CD4-positive, alpha-beta T cell (primary cell): ENCODE measurements at regions not wholly inside any gene's neighbourhood (a gene's known extent, or its start where the extent isn't known, plus 50 kb on each side); places are given as distances from the start of the nearest gene placed in this dataset.

Experiments used
- ATAC-seq: fragments of 200-7000 bp; cut with Tn5 transposase; one replicate; pipeline ENCODE4 v1.10.0; 2022; ENCODE audit warnings: mild to moderate bottlenecking; ENCODE audit not compliant: poor library complexity
- CTCF ChIA-PET: fragments of 350-600 bp; sonication (Branson Sonifier 250); formaldehyde crosslinking; loops from one replicate; lab custom pipeline; 2021; ENCODE audit warnings: antibody characterized with exemption, inconsistent platforms; lab: Charles Lee
- POLR2A ChIA-PET: fragments of 350-600 bp; sonication (Branson Sonifier 250); formaldehyde crosslinking; loops from one replicate; lab custom pipeline; 2021; ENCODE audit warnings: antibody characterized with exemption, inconsistent platforms; lab: Charles Lee
- DNase-seq, 14 experiments: peaks; one replicate each; pipeline ENCODE4 v3.0.0-alpha.2; 2013 to 2020; ENCODE audit warnings: mixed read lengths in 2 of 14
- H3K27ac ChIP-seq, 2 donors: one replicate each; pipeline versions ENCODE4 v1.5.1 to v1.7.0; 2013; ENCODE audit warnings: low read length in 2 of 2, low read depth in 1 of 2, mild to moderate bottlenecking in 1 of 2
- H3K27me3 ChIP-seq, 2 experiments: 1 replicate in 1 of 2; 2 replicates in 1 of 2; pipeline versions ENCODE4 v1.6.1 to v1.7.0; 2013; ENCODE audit warnings: low read length in 2 of 2, control low read depth in 1 of 2, mild to moderate bottlenecking in 1 of 2, moderate library complexity in 1 of 2; ENCODE audit not compliant: insufficient read depth in 2 of 2, control insufficient read depth in 1 of 2
- H3K36me3 ChIP-seq: one replicate; pipeline ENCODE4 v1.6.1; 2013; ENCODE audit warnings: low read length, control low read depth; ENCODE audit not compliant: insufficient read depth
- H3K4me1 ChIP-seq: one replicate; pipeline ENCODE4 v1.6.1; 2013; ENCODE audit warnings: low read length, control low read depth; ENCODE audit not compliant: insufficient read depth
- H3K4me3 ChIP-seq: one replicate; pipeline ENCODE4 v1.5.1; 2013; ENCODE audit warnings: mild to moderate bottlenecking, low read length, moderate library complexity
- H3K9me3 ChIP-seq, 2 experiments: 1 replicate in 1 of 2; 2 replicates in 1 of 2; pipeline versions ENCODE4 v1.6.1 to v1.7.0; 2013; ENCODE audit warnings: low read length in 2 of 2, mild to moderate bottlenecking in 2 of 2, control low read depth in 1 of 2, moderate library complexity in 1 of 2; ENCODE audit not compliant: control insufficient read depth in 1 of 2, insufficient read depth in 1 of 2
- H3K27ac Mint-ChIP-seq: one replicate; pipeline ENCODE4 v1.8.0; 2020; ENCODE audit warnings: mixed read lengths
- H3K27me3 Mint-ChIP-seq: one replicate; pipeline ENCODE4 v1.8.0; 2021; ENCODE audit warnings: mixed read lengths
- H3K36me3 Mint-ChIP-seq: one replicate; pipeline ENCODE4 v1.8.0; 2021; ENCODE audit warnings: low read depth, mixed read lengths
- H3K4me1 Mint-ChIP-seq: one replicate; pipeline ENCODE4 v1.8.0; 2021; ENCODE audit warnings: low read depth, mixed read lengths
- H3K4me3 Mint-ChIP-seq: one replicate; pipeline ENCODE4 v1.8.0; 2020; ENCODE audit warnings: mild to moderate bottlenecking, mixed read lengths
- H3K9me3 Mint-ChIP-seq: one replicate; pipeline ENCODE4 v1.8.0; 2020; ENCODE audit warnings: mixed read lengths
- intact Hi-C, 2 experiments: fragments of 100-400 bp; cut with DNase I in 1 of 2; cut with micrococcal nuclease in 1 of 2; formaldehyde crosslinking; loops; one replicate each; pipeline versions ENCODE4 v1.15.1 to v1.9.0; 2023 to 2025; cut with DNase I, micrococcal nuclease
- TF ChIP-seq, protein P1 (sequence below): fragments of 200-600 bp; IDR thresholded peaks from one replicate; pipeline ENCODE4 v1.8.0; 2022; ENCODE audit warnings: antibody characterized with exemption, mild to moderate bottlenecking

DNA sequence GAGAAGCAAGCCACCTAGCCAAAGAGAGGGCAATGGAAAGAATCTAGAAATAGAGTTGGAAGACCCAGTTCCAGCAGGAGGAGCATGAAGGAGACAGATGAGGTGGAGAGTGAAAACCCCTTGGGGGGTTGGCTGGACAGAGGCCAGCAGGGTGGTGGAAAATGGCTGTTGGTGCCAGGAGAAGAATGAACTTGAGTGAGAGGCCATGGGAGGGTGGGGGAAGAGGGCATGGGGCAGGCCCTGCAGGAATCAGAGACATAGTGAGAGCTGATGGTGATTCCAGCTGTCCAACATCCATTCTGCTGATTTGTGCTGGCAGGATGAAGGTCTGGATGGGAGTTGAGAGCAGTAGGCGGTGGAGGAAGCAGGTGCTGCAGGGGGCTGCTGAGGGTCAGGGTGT lies 108.0 kb upstream of the TNP1 start:
- Histone ChIP-seq H3K9me3 (no peaks in the 10 kb centered on the region), H3K36me3 (no peaks in the 10 kb centered on the region), H3K4me3 (no peak overlapping the region), H3K4me1 (no peaks in the 10 kb centered on the region), H3K27ac (no peak overlapping the region), H3K27me3 (no peaks in the 10 kb centered on the region)
- no peaks in the 10 kb centered on the region for H3K36me3 Mint-ChIP-seq
- H3K4me1 Mint-ChIP-seq = no peaks in the 10 kb centered on the region
- ChIA-PET POLR2A (no interaction called here), CTCF (no interaction called here)
- intact Hi-C loops = no loop called here
- TF ChIP-seq, protein P1, sequence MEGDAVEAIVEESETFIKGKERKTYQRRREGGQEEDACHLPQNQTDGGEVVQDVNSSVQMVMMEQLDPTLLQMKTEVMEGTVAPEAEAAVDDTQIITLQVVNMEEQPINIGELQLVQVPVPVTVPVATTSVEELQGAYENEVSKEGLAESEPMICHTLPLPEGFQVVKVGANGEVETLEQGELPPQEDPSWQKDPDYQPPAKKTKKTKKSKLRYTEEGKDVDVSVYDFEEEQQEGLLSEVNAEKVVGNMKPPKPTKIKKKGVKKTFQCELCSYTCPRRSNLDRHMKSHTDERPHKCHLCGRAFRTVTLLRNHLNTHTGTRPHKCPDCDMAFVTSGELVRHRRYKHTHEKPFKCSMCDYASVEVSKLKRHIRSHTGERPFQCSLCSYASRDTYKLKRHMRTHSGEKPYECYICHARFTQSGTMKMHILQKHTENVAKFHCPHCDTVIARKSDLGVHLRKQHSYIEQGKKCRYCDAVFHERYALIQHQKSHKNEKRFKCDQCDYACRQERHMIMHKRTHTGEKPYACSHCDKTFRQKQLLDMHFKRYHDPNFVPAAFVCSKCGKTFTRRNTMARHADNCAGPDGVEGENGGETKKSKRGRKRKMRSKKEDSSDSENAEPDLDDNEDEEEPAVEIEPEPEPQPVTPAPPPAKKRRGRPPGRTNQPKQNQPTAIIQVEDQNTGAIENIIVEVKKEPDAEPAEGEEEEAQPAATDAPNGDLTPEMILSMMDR = no peak
- no peaks in the 10 kb centered on the region for H3K9me3 Mint-ChIP-seq
- H3K4me3 Mint-ChIP-seq = no peak overlapping the region
- DNase-seq (no peak), ATAC-seq (no peak)
- no peaks in the 10 kb centered on the region for H3K27me3 Mint-ChIP-seq
- H3K27ac Mint-ChIP-seq = no peak overlapping the region

DNA sequence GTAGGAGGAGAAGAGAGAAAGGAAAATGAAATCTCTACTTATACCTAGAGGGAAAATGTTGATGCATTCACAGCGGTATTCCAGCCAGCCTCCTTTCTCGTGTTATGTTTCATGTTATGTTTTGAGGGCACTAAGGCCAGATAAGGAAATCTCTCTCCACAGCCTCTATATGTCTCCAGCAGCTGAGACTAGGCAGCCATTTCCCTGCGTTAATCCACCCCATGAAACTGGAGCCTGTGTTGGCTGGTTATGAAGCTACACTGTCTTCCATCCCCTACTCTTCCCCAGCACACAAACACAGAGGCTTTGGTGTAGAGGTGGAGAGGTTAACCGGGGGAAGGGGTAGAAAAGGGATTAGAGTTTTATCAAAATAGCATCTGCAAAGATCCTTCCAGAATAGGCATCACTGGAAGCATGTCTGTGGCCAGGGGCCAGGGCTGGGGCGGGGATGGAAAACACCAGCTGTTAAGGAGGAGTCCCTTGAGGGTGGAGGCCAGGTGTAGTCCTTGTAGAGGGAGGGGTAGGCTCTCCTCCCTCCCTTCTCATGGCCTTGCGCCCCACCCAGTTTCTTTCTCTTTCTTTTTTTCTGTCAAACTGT lies 100.9 kb upstream of the TNP1 start:
- Histone ChIP-seq H3K9me3 (no peaks in the 10 kb centered on the region), H3K27ac (no peak overlapping the region), H3K36me3 (no peaks in the 10 kb centered on the region), H3K4me1 (no peaks in the 10 kb centered on the region), H3K4me3 (no peak overlapping the region), H3K27me3 (no peaks in the 10 kb centered on the region)
- CTCF ChIA-PET = no interaction called here
- no peak overlapping the region for H3K27ac Mint-ChIP-seq
- intact Hi-C loops = no loop called here
- no peak for DNase-seq
- POLR2A ChIA-PET = no interaction called here
- no peaks in the 10 kb centered on the region for H3K9me3 Mint-ChIP-seq
- no peaks in the 10 kb centered on the region for H3K4me1 Mint-ChIP-seq
- no peaks in the 10 kb centered on the region for H3K27me3 Mint-ChIP-seq
- ATAC-seq = no peak
- no peaks in the 10 kb centered on the region for H3K36me3 Mint-ChIP-seq
- no peak overlapping the region for H3K4me3 Mint-ChIP-seq
- TF ChIP-seq, protein P1 = no peak

DNA sequence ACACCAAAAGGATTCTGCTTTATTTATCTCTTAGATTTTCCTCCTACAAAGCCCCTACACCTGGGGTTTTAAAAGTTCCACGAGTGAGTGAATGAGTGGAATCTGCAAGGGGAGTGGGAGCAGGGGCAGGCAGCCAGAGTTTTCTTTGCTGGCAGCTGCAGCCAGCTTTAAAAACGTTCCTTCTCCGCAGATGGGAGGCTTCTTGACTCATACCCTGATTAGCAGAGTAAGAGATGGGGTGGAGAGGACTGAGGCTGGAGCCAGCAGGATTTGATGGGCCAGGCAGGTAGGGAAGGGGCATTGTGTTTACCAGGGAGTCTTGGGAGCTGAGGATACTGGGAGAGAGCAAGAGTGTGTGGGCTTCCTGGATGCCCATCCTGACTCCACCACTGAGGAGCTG lies 99.6 kb upstream of the TNP1 start:
- H3K27me3 Mint-ChIP-seq = no peaks in the 10 kb centered on the region
- Histone ChIP-seq H3K36me3 (no peaks in the 10 kb centered on the region), H3K4me1 (no peaks in the 10 kb centered on the region), H3K4me3 (no peak overlapping the region), H3K27me3 (no peaks in the 10 kb centered on the region), H3K27ac (no peak overlapping the region), H3K9me3 (no peaks in the 10 kb centered on the region)
- H3K4me1 Mint-ChIP-seq = no peaks in the 10 kb centered on the region
- peaks cover 6% of the 10 kb centered on the region for H3K9me3 Mint-ChIP-seq
- ChIA-PET CTCF (no interaction called here), POLR2A (no interaction called here)
- DNase-seq = no peak
- H3K36me3 Mint-ChIP-seq = no peaks in the 10 kb centered on the region
- H3K4me3 Mint-ChIP-seq = no peak overlapping the region
- intact Hi-C loops = no loop called here
- ATAC-seq = no peak
- no peak overlapping the region for H3K27ac Mint-ChIP-seq
- TF ChIP-seq, protein P1 = no peak
